Ascending aorta (tissue), 2 donors: ENCODE measurements at regions not wholly inside any gene's neighbourhood (a gene's known extent, or its start where the extent isn't known, plus 50 kb on each side); places are given as distances from the start of the nearest gene placed in this dataset.

Experiments used
- DNase-seq, 2 donors: peaks; one replicate each; pipeline ENCODE4 v3.0.0-alpha.2; 2019; ENCODE audit warnings: low spot score in 2 of 2
- H3K27ac ChIP-seq, 2 donors: fragments of 200-600 bp; sonication (generic); one replicate each; pipeline ENCODE4 v1.5.1; 2016 to 2017; ENCODE audit warnings: mild to moderate bottlenecking in 1 of 2
- H3K27me3 ChIP-seq: fragments of 200-600 bp; sonication (generic); one replicate; pipeline ENCODE4 v1.5.1; 2017
- H3K36me3 ChIP-seq, 2 donors: fragments of 200-600 bp; sonication (generic); one replicate each; pipeline ENCODE4 v1.5.1; 2016
- H3K4me1 ChIP-seq, 2 donors: fragments of 200-600 bp; sonication (generic); one replicate each; pipeline ENCODE4 v1.5.1; 2016 to 2017; ENCODE audit warnings: mild to moderate bottlenecking in 1 of 2
- H3K4me3 ChIP-seq, 2 donors: fragments of 200-600 bp; sonication (generic); one replicate each; pipeline ENCODE4 v1.5.1; 2016 to 2017; ENCODE audit warnings: mild to moderate bottlenecking in 1 of 2
- H3K9me3 ChIP-seq, 2 donors: fragments of 200-600 bp; sonication (generic); one replicate each; pipeline ENCODE4 v1.5.1; 2016
- intact Hi-C: fragments of 100-400 bp; cut with DNase I; formaldehyde crosslinking; loops from one replicate; pipeline ENCODE4 v1.15.1; 2023
- TF ChIP-seq, protein P1 (sequence below), 3 experiments: fragments of 200-600 bp in 2 of 3; fragments of 450-650 bp in 1 of 3; sonication (generic) in 2 of 3; IDR thresholded peaks; one replicate each; pipeline ENCODE4 v1.5.1; 2016 to 2019; ENCODE audit warnings: antibody characterized with exemption in 3 of 3, mild to moderate bottlenecking in 1 of 3, moderate library complexity in 1 of 3

GRCh38 chr3:98971169-98971681 lies 69.7 kb upstream of the DCBLD2 start:
- H3K9me3 ChIP-seq, result no peaks in the 10 kb centered on the region
- no peaks in the 10 kb centered on the region for H3K4me1 ChIP-seq
- TF ChIP-seq, protein P1, sequence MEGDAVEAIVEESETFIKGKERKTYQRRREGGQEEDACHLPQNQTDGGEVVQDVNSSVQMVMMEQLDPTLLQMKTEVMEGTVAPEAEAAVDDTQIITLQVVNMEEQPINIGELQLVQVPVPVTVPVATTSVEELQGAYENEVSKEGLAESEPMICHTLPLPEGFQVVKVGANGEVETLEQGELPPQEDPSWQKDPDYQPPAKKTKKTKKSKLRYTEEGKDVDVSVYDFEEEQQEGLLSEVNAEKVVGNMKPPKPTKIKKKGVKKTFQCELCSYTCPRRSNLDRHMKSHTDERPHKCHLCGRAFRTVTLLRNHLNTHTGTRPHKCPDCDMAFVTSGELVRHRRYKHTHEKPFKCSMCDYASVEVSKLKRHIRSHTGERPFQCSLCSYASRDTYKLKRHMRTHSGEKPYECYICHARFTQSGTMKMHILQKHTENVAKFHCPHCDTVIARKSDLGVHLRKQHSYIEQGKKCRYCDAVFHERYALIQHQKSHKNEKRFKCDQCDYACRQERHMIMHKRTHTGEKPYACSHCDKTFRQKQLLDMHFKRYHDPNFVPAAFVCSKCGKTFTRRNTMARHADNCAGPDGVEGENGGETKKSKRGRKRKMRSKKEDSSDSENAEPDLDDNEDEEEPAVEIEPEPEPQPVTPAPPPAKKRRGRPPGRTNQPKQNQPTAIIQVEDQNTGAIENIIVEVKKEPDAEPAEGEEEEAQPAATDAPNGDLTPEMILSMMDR (IDR thresholded peaks at IDR 0.05), result no peak
- no peak overlapping the region for H3K4me3 ChIP-seq
- no peaks in the 10 kb centered on the region for H3K27me3 ChIP-seq
- no peak for DNase-seq
- intact Hi-C loops, result no loop called here
- H3K36me3 ChIP-seq, result no peaks in the 10 kb centered on the region
- H3K27ac ChIP-seq, result no peak overlapping the region

- Histone ChIP-seq H3K9me3 (no peaks in the 10 kb centered on the region), H3K4me1 (no peaks in the 10 kb centered on the region), H3K27me3 (no peaks in the 10 kb centered on the region), H3K27ac (no peak overlapping the region), H3K4me3 (no peak overlapping the region), H3K36me3 (no peaks in the 10 kb centered on the region)
- TF ChIP-seq, protein P1 (IDR thresholded peaks at IDR 0.05), result no peak
- intact Hi-C loops, result no loop called here
- DNase-seq, result no peak
Observed at GRCh38 chr3:98969295-98969694, 67.8 kb upstream of the DCBLD2 start.

DNA sequence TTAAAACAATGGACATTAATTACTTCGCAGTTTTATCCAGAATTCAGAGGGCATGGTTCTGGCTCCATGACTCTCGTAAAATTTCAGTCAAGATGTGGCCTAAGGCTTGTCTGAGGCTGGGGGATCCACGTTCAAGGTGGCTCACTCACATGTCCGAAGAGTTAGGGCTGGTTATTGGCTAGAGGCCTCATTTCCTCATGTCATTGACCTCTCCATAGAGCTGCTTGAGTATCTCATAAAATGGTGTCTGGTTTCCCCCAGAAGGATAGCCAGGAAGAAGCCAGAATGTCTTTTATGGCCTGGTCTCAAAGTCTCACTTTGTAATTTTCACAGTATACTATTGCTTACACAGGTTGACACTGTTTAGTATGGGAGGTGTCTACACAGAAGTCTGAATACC lies 67.3 kb upstream of the DCBLD2 start:
- DNase-seq, result no peak
- H3K36me3 ChIP-seq, result no peaks in the 10 kb centered on the region
- H3K27ac ChIP-seq, result no peak overlapping the region
- TF ChIP-seq, protein P1 (IDR thresholded peaks at IDR 0.05), result no peak
- intact Hi-C loops, result no loop called here
- no peak overlapping the region for H3K4me3 ChIP-seq
- no peaks in the 10 kb centered on the region for H3K4me1 ChIP-seq
- no peaks in the 10 kb centered on the region for H3K9me3 ChIP-seq
- no peaks in the 10 kb centered on the region for H3K27me3 ChIP-seq

GRCh38 chr3:98968347-98968746 lies 66.9 kb upstream of the DCBLD2 start:
- TF ChIP-seq, protein P1 (IDR thresholded peaks at IDR 0.05), result no peak
- no peaks in the 10 kb centered on the region for H3K36me3 ChIP-seq
- H3K27me3 ChIP-seq, result no peaks in the 10 kb centered on the region
- DNase-seq, result no peak
- no peak overlapping the region for H3K27ac ChIP-seq
- no peaks in the 10 kb centered on the region for H3K9me3 ChIP-seq
- H3K4me1 ChIP-seq, result no peaks in the 10 kb centered on the region
- no peak overlapping the region for H3K4me3 ChIP-seq
- intact Hi-C loops, result no loop called here

DNA sequence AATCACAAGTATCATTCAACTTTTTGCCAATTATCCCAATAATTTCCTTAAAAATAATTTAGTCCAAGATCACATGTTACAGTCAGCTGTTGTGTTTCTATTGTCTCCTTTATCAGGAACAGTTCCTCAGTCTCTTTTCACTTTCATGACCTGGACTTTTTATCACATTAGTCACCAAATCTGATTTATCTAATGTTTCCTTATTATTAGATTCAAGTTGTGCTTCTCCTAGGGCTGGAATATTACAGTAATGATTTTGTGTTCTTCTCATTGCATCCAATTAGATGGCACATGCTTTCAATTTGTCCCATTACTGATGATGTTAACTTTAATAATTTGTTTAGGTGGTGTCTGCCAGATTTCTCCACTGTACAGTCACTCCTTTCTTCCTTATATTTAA lies 66.3 kb upstream of the DCBLD2 start:
- Histone ChIP-seq H3K4me3 (no peak overlapping the region), H3K9me3 (no peaks in the 10 kb centered on the region), H3K27ac (no peak overlapping the region), H3K4me1 (no peaks in the 10 kb centered on the region), H3K27me3 (no peaks in the 10 kb centered on the region), H3K36me3 (no peaks in the 10 kb centered on the region)
- intact Hi-C loops, result no loop called here
- TF ChIP-seq, protein P1 (IDR thresholded peaks at IDR 0.05), result no peak
- no peak for DNase-seq
